Stimulated activated CD8-positive, alpha-beta memory T cell treated with anti-CD3 and anti-CD28 coated beads, Interleukin-12 subunit alpha, Interleukin-12 subunit beta, amount 100 ng/mL, for 24 hours (primary cell): ENCODE measurements at regions not wholly inside any gene's neighbourhood (a gene's known extent, or its start where the extent isn't known, plus 50 kb on each side); places are given as distances from the start of the nearest gene placed in this dataset.
"Not testable (repeated sequence)": the region's sequence is repeated elsewhere in the genome, so short reads cannot be mapped to it uniquely, and the experiment has no call there.

Experiments
- DNase-seq: peaks from one replicate; pipeline ENCODE4 v3.0.0-alpha.2; 2020; ENCODE audit errors: extremely low read depth

DNA sequence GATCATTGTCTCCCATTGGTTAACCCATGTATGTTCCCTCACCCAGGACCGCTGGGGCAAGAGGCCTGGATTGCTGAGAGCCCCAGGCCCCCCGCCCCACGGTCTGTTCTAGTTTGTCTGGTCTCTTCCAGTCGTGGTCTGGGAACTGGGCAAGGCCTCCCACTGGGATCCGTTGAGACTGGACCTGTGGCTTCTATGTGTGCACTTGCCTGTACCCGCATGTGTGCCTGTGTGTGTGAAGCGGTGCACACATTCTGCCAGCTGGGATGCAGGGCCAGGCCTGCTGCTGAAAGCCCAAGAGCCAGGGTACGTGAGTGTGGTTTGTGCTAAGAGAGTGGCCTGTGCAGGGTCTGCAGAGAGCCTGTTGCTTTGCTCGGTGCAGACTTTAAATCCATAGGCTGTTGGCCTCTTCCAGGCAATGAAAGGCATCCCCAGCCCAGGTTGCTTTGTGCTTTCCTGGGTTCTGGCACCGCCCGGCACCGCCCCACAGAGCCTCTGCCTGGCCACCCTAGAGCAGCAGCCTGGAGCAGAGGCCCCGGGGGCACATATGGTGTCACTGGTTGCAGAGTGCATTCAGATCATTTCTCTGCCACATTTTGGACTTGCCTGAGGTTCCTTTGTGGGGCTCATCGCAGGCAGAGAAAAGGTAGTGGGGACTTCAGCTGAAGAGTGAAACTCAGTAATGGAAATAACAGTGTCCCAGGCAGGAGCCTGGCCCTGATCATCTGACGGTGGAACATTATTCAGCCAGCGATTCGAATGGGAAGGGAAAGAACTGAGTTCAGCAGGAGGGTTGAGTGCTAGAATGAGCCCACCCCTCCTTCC, 215.5 kb downstream of the GLRX3 start:
- no peak for DNase-seq

DNA sequence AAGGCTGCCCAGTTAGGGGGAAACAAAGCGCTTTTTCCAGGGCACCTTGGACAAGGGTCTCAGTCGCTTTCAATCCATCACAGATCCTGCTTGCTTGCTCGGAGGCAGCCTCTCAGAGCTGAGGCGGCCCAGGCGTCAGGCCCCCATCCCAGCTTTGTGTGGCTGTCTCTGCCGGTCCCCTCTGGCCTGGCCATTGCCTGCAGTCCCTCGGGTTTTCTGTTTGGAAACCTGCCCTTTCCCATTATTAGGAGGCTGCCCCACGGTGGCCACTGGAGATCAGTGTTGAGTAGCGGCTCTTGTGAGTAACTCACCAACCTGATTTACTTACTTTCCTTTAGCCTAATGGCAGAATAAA, 216.1 kb downstream of the GLRX3 start:
- DNase-seq: no peak

DNA sequence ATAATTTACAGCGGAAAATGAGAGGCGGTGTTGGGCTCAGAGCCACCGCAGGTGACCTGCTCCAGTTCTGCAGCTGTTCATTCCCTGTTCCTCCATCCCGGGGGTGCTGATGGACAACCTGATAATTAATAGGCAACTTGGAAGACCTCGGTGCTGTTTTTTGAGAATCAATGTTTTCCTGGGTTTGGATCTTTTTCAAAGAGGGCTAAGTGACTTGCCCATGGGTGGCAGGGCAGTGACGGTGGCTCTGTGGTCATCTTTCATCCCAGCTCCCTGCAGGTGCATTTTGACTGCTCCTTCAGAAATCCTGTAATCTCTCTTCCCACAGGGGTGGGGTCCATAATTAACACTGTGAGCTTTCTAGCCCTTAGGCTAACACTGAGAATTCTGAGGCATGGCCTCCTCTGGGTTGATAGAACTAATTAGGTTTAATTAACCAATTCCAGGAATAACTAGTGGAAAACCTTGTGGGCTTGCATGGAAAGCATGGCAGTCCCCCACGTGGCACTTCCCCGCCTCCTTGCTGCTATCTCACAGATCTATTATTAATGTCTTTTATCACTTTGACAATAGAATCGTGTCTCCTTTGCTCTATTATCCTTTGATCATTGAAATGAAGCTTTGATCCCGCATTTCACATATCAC, 217.9 kb downstream of the GLRX3 start:
- no peak for DNase-seq

DNA sequence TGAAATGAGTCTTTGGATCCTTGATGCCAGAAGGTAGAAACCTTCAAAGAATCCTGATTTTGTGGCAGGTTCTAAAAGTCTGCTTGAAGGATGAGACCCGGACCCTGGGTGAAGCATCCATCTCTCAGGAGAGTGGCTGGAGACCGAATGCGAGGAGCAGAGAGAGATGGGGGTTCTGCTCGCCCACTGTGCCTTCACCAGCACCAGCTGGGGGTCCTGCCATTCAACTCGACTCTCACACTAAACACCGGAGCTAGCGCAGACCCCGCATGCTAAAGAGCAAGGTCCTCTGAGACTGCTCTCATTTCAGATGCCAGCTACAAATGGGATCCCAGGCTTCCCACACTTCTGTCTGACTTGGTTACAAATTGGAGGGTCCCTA, 218.4 kb downstream of the GLRX3 start:
- DNase-seq: no peak

DNA sequence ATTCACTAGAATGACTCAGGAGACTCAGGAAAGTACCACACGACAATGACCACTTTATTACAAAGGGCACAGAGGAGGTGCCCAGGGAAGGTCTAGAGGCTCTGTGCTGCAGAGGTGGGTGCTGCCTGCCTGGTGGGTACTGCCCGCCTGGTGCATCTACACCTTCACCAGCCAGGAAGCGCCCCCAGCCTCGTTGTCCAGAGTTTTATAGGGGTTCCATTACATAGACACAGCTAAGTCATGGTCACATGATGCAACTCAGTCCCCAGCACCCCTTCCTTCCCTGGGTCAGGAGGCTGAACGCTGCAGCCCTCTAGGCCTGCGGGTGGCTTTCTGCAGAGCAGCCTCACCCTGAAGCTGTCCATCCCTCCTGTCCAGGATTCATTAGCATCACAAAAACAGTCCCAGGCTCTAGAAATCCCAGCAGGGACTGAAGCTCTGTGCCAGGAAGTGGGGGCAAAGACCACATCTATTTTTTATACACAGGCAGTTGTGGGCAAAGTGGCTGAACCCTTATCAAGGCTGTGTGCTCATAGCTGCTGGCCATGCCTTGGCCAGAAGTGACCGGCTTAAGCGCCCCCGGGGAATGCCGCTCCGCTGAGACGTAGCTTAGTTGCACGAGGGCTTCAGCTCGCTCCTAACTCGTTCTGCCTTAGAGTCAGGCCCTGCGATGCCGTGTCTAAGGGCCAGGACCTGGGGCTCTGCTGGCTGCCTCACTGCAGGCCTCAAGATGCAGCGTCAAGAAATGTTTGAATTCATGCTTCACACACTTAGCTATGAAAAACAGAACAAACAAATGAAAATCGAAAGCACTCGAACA, 219.0 kb downstream of the GLRX3 start:
- no peak for DNase-seq

DNA sequence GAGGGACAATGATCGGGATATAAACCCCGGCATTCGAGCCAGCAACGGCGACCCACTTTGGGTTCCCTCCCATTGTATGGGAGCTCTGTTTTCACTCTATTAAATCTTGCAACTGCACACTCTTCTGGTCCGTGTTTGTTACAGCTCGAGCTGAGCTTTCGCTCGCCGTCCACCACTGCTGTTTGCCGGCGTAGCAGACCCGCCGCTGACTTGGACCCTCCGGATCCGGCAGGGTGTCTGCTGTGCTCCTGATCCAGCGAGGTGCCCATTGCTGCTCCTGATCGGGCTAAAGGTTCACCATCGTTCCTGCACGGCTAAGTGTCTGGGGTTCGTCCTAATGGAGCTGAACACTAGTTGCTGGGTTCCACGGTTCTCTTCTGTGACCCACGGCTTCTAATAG, 220.2 kb downstream of the GLRX3 start:
- not testable (repeated sequence) for DNase-seq

DNA sequence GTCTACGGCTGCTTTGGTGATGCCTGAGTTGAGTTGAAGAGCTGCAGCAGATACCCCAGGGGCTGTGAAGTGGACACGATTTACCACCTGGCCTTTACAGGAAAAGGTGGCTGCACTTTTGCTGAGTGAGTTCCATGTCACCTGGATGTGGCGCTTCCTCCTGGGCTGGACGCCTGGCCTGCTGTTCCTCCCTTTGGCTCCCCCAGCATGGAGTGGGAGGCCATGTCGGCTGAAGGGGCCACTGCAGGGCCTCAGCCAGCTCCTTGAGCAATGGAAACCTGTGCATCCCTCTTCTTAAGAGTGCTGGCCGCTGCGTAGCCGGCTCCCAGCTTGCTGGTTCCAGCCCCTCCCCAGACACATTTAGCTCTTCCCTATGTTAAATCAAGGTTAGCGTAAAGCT, 221.0 kb downstream of the GLRX3 start:
- DNase-seq: no peak

DNA sequence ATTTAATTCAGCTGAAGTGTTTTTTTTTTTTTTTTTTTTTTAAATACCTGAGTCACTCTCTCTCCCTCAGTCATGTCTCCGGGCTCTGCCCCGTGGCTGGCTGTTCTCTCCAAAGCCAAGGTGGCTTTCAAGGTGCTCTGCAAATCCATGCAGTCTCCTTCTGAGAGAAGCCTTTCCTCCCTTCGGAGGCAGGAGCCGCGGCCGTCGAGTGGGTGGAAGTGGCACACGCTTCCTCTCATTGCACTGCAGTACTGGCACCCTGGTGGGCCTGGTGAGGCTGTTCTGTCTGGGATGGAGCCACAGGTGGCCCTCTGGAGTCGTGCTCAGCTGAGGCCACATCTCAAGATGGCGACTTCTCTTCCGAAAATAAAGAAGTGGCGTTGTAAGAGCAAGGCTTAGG, 221.8 kb downstream of the GLRX3 start:
- no peak for DNase-seq

DNA sequence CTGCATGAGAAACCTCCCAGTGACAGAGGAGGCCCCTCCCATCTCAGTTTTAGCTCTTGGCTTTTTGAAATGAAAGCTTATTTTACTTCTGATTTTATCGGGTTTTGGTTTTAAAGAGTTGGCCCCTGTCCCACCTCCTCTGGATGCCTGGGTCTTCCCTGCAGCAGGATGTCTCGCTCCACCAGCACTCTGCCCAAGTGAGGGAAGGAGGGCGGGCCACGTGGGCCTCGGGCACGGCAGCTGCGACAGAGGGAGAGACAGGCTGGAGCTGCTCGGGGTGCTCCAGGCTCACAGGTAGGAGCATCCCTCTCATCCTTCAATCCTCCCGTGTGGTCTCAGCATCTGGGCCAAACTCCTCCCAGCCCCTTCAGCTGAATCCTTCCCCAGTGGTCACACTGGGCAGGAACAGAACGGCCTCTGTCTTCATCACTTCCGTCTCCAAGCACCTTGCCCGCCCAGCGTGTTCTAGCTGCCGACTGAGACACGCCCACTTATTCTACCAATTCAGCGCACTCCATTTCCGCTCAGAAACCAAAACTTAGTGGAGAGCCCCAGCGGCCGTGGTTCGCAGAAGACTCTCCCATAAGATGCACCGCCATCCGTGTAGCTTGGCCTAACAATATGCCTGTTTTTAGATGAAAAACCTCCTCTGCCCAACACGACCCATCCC, 222.9 kb downstream of the GLRX3 start:
- DNase-seq: no peak

DNA sequence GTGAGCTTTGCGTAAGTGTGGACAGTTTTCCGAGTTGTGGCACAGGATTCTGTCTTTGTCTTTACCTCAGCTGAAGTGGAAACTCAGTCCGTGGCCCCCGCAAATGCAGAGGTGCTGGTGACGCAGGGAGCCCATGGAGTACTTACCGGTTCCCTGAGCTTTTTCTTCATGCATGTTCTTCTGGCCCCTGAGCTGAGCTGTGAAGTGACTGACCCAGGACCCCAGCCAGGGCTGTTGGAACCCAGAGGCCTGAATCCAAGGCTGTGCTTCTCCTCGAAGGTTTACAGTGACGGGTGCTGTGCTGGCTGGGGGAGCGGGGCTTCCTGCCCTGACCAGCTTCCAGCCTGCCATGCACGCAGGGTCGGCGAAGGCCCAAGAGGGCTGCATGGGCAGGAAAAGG, 223.5 kb downstream of the GLRX3 start:
- DNase-seq: no peak

DNA sequence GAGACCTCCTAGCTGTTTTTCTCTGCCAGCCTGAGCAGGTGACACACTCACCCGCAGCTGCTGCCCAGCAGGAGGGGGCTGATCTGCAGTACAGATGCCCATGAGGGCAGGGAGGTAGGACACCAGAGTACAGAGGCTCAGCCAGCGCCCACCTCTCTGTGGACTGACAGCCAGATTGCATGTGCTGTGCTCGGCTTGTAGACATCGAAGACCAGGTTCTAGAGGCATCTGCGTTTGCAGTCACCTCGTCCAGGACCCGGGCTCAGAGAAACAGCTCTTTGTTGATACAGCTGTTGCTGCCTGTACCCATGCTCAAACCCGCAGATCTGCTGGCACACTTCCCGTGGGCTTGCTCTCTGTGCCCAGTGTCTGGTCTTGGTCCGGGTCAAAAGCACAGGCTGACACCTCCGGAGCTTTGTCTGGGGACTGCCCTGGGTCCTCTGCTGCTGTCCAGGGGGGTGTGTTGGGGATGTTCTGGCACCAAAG, 224.7 kb downstream of the GLRX3 start:
- no peak for DNase-seq

DNA sequence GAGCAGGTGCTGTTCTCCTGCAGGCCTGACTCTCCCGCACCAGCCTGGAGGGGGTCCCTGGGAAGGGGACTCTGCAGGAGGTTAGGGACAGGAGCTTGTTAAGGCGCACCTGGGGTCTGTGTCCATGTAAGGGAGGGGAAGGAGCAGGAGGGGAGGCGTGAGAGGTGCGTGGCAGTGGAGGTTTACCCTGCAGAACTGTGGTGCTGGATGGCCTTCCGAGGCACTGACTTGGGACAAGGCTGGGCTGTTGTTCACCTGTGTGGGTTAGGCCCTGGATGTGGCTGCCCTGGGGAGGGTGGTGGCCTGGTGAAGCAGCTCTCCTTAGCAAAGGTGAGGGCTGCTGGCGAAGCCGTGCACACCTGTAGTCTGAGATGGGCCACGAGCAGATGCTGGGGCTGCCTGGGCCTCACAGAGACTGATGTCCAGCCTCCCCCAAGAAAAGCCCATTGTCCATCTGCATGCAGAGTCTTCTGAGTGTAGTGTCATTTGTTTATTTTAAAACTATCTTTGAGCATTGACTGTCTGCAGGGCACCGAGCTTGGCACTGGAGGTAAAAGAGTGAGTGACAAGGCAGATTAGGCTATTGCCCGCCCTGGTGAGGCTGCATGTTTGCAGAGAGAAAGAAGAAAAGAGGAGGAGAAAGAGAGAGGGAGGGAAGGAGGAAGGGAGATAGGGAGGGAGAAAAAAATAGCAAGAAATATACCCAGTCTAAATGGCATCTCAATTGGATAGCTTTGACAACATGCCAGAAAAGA, 225.3 kb downstream of the GLRX3 start:
- DNase-seq: no peak

DNA sequence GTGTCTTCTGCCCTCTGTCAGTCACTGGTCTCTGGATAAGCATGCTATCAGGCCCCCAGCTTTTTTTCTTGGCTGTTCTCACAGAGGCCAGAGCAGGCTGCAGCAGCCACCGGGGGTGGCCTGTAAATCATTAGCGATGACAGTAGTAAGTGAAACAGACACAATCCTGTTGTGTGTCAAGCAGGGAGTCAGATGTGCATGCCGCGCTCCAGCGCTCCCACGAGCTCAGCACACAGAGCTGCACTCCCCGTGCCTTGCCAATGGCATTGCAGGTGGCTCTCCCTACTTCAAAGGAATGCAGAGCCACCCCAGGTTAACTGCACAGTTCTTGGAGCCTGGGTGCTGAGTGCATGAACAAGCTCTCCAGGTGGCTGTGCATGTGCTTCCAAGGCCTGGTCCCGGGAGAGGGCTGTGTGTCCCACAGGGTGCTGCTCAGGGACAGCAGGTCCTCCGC, 226.1 kb downstream of the GLRX3 start:
- DNase-seq: no peak

DNA sequence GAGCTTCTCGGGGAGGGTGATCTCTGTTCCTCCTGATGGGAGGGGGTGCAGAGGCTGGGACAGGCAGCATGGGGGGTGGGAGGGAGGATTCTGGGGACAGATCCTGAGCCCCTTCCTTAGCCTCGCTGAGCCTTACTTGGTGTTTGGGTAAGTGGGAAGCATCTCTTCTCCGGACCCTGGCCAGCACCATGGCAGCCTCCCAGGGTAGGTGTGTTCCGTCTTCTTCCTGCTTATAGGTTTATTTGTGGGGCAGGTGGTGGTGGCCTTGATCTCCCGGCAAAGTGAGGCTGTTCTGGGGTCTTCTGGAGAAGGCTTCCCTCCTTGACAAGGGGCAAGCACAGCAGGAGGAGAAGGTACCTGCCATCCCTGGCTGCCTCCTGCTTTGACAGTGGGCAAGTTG, 226.9 kb downstream of the GLRX3 start:
- DNase-seq: no peak

DNA sequence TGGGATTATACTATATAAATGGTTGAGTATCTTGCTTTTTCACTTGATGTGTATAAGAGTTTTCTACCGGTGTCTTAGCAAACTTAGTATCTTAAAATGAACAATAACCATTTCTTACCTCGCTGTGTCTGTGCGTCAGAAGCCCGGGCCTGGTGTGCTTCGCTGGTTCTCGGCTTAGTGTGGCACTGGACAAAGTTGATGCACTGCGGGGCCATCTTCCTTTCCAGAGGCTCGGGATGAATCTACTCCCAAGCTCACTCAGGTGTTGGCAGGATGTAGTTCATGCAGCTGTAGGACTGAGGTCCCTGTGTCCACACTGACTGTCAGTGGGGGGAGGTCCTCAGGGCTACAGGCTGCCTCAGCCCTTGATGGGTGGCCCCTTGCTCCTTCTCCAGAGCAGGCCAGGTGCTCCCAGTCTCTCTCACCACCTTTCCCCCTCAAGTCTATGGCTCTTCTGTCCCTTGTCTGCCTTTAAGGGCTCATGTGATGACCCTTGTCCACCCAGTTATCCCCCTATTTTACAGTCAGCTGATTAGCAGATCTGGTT, 227.8 kb downstream of the GLRX3 start:
- DNase-seq: no peak

DNA sequence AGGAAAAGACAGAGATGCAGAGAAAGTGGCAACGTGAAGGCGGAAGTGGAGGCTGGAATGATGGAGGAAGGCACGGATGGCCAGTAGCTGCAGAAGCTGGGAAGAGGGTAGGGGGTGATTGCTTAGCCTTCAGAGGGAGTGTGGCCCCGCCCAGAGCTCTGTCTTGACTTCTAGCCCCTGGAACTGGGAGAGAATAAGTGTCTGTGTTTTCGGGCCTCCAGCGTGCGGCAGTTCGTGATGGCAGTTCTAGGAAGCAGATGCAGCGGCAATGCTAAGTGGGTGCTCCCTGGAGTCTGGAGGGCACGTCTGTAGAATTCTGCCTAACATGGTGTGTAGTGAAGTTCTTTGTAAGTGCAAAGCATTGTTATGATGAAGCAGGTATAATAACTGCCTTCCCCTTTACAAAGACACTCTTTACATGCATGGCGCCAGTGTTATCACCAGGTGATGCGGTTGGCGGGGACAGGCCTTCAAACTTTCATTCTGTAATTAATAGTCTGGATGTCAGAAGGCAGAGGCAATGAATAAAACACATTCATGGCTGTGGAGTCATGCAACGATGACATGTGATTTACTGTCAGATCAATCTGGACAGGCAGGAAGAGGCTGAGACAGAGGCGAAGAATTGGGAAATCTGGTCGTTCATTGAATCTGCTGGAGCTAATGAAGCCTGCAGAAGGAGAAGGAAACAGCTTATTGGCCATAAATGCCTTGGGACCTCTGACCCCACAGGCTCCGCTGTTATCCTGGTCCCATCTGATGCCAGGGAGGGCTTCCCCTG, 228.6 kb downstream of the GLRX3 start:
- no peak for DNase-seq

DNA sequence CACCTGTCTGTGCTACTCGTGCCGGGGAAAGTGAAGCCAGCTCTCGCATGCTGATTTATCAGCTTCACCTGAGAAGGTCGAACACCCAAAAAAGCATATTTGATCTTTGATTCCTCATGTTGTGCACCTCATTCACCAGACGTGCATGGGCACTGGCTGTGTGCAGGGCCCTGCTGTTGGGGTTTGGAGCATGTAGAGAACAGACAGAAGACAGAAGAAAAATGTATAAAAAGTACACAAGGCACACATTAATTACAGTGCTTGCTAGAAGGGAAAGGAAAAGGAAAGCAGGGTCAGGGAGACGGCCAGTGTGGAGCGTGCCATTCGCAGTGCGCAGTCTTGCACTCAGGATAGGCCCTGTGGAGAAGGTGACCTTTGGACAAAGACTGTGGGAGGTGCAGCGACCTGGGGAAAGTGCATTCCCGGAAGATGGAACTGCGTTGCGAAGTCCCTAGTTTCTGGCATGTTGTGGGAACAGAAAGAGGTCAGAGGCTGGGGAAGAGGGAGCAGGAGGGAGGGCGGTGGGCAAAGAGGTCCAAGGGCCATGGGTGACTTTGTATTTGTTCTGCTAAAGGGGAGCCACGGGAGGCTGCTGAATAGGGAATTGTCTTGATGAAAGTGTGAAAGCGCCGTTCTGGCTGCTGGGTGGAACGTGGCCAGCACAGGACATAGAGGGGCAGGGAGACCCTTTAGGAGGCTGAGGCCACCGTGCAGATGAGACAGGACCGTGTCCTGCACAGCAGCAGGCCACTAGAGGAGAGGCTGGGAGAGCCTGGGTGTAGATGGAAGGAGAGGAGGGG, 232.8 kb downstream of the GLRX3 start:
- no peak for DNase-seq

DNA sequence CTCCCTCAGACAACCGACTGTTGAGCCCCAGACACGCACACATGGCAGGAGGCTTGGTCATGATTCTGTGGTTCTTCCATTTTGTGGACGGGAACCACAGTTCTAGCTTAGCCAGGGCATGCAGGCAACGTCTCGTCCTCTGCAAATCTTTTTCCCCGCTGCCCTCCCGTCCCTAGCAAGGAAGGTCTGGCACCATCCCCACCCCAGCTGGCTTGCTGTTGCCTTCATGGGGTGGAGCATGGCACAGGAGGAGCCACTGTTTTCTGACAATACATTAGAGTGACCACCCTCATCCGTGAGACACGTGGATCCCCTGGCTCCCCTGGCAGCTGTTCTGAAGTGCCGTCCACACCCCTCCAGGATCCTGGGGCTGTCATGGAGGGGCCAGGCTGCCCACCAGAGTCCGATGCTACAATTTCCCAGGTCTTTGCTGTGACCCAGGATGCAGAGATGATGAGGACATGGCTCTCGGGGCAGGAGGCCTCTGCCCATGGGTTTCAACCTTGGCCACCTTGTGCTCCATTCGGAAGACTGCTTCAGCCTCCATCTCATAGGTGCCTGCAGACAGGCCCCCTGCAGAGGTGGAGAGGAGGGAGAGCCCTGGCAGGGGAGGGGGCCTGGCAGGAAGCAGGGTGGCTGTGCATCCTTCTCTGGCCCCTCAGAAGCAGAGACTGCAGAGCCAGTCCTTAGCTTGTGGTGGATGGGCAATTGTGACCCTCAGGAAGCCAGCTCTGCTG, 233.6 kb downstream of the GLRX3 start:
- no peak for DNase-seq

DNA sequence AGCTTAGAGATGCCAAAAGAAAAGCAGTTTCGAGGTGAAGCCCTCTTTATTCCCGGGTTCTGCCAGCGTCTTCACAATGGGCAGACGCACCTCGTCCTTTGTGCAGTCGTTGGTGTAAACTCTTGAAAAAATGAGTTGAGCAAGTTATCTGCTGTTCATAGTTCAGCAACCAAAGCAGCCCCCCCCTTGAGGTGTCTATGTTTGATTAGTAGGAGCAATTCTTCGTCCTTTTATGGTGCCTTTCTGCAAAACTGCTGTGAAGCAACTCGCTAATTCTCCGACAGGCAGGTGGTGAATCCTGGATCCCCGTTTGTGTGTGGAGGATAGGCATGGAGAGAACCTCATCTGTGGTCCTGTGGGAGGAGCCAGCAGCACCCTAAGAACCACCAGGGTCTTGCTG, 234.5 kb downstream of the GLRX3 start:
- DNase-seq: no peak
